ENCODE measurements at regions not wholly inside any gene's neighbourhood (a gene's known extent, or its start where the extent isn't known, plus 50 kb on each side); places are given as distances from the start of the nearest gene placed in this dataset.

GRCh38 chr7:126041472-126041871 lies 1111.8 kb upstream of the POT1 start:
- TF ChIP-seq POLR2A (IDR thresholded peaks at IDR 0.05; ENCODE audit: low read length) = no peak
- TF ChIP-seq CTCF (IDR thresholded peaks at IDR 0.05) = no peak
- no peak for TF ChIP-seq SMC3 (IDR thresholded peaks at IDR 0.05)
- no peak for TF ChIP-seq EP300 (IDR thresholded peaks at IDR 0.05)
- no peak for TF ChIP-seq RAD21 (conservative IDR thresholded peaks at IDR 0.05 in 1 of 2, IDR thresholded peaks at IDR 0.05 in 1 of 2)
- no peak for TF ChIP-seq GATA3 (IDR thresholded peaks at IDR 0.05; ENCODE audit: borderline replicate concordance)
- TF ChIP-seq BCL3 (IDR thresholded peaks at IDR 0.05) = no peak
- no peak for TF ChIP-seq ELK1 (IDR thresholded peaks at IDR 0.05; ENCODE audit: low read depth, low read length)
